OCI-LY1 (cell line): ENCODE measurements at regions not wholly inside any gene's neighbourhood (a gene's known extent, or its start where the extent isn't known, plus 50 kb on each side); places are given as distances from the start of the nearest gene placed in this dataset.

Source experiments
- EZH2 ChIP-seq: fragments of 200-600 bp; sonication (generic), shearing (Covaris generic); IDR thresholded peaks from 2 replicates; pipeline ENCODE4 v1.8.0; 2017; ENCODE audit warnings: borderline replicate concordance, mixed run types, mild to moderate bottlenecking, antibody characterized with exemption, low read length, moderate library complexity, mixed read lengths
- TF ChIP-seq, protein P1 (sequence below): fragments of 200-600 bp; sonication (generic), shearing (Covaris generic); IDR thresholded peaks from 2 replicates; pipeline ENCODE4 v1.5.1; 2017; ENCODE audit warnings: mild to moderate bottlenecking, antibody characterized with exemption, low read length, moderate library complexity, mixed read lengths

DNA sequence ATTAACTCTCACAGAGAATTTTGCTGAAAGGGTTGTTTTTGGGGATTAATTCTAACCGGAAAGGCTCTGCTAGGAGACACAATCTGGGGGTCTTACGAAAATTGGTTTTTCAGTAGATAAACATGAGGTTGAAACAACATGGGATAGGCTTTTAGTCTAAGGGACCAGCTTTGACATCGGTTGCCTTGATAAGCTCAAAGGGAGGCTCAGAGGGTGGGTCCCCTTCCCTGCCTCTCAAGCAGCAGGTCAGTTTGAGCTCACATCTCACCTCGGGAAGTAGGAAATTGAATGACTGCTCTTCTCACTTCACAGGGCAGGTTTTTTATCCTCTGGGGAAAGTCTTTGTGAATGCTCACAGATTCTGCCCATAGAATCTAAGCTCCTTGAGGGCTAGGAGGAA, 70.2 kb upstream of the KIRREL3 start:
- TF ChIP-seq, protein P1, sequence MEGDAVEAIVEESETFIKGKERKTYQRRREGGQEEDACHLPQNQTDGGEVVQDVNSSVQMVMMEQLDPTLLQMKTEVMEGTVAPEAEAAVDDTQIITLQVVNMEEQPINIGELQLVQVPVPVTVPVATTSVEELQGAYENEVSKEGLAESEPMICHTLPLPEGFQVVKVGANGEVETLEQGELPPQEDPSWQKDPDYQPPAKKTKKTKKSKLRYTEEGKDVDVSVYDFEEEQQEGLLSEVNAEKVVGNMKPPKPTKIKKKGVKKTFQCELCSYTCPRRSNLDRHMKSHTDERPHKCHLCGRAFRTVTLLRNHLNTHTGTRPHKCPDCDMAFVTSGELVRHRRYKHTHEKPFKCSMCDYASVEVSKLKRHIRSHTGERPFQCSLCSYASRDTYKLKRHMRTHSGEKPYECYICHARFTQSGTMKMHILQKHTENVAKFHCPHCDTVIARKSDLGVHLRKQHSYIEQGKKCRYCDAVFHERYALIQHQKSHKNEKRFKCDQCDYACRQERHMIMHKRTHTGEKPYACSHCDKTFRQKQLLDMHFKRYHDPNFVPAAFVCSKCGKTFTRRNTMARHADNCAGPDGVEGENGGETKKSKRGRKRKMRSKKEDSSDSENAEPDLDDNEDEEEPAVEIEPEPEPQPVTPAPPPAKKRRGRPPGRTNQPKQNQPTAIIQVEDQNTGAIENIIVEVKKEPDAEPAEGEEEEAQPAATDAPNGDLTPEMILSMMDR, result no peak
- no peak for TF ChIP-seq EZH2
